ENCODE measurements at regions not wholly inside any gene's neighbourhood (a gene's known extent, or its start where the extent isn't known, plus 50 kb on each side); places are given as distances from the start of the nearest gene placed in this dataset.

- TF ChIP-seq CTCF (IDR thresholded peaks at IDR 0.05; ENCODE audit: insufficient read depth, low read length, poor library complexity, severe bottlenecking) (no peak), EZH2phosphoT487 (conservative IDR thresholded peaks at IDR 0.05; ENCODE audit: low read length) (no peak)
These were observed 415.1 kb upstream of the ADAMTSL1 start for GRCh38 chr9:18058564-18059442.

Data from SU-DHL-6 (cell line).